ENCODE measurements at regions not wholly inside any gene's neighbourhood (a gene's known extent, or its start where the extent isn't known, plus 50 kb on each side); places are given as distances from the start of the nearest gene placed in this dataset.

GRCh38 chr2:145321344-145321743 lies 801.4 kb upstream of the ZEB2 start:
- H3K9me3 ChIP-seq (ENCODE audit: control insufficient read depth, insufficient read depth, low read length), result no peaks in the 10 kb centered on the region
- H3K4me1 ChIP-seq (ENCODE audit: insufficient read depth, low read length), result no peaks in the 10 kb centered on the region
- H3K36me3 ChIP-seq (ENCODE audit: insufficient read depth, low read length), result no peaks in the 10 kb centered on the region
- no peak overlapping the region for H3K9ac ChIP-seq (ENCODE audit: low read depth, low read length)

GRCh38 chr2:145316496-145316895 lies 796.6 kb upstream of the ZEB2 start:
- no peak overlapping the region for H3K9ac ChIP-seq (ENCODE audit: low read depth, low read length)
- no peaks in the 10 kb centered on the region for H3K36me3 ChIP-seq (ENCODE audit: insufficient read depth, low read length)
- H3K9me3 ChIP-seq (ENCODE audit: control insufficient read depth, insufficient read depth, low read length), result peaks cover 4% of the 10 kb centered on the region; the same call in 1 of the 2 replicates
- no peaks in the 10 kb centered on the region for H3K4me1 ChIP-seq (ENCODE audit: insufficient read depth, low read length)

GRCh38 chr2:145315053-145315452 lies 795.1 kb upstream of the ZEB2 start:
- Histone ChIP-seq H3K4me1 (ENCODE audit: insufficient read depth, low read length) (no peaks in the 10 kb centered on the region), H3K36me3 (ENCODE audit: insufficient read depth, low read length) (no peaks in the 10 kb centered on the region), H3K9ac (ENCODE audit: low read depth, low read length) (no peak overlapping the region), H3K9me3 (ENCODE audit: control insufficient read depth, insufficient read depth, low read length) (peaks cover 4% of the 10 kb centered on the region; the same call in 1 of the 2 replicates)

GRCh38 chr2:145314119-145314633 lies 794.3 kb upstream of the ZEB2 start:
- Histone ChIP-seq H3K4me1 (ENCODE audit: insufficient read depth, low read length) (no peaks in the 10 kb centered on the region), H3K9me3 (ENCODE audit: control insufficient read depth, insufficient read depth, low read length) (peaks cover 4% of the 10 kb centered on the region; the same call in 1 of the 2 replicates), H3K9ac (ENCODE audit: low read depth, low read length) (no peak overlapping the region), H3K36me3 (ENCODE audit: insufficient read depth, low read length) (no peaks in the 10 kb centered on the region)

- Histone ChIP-seq H3K9me3 (ENCODE audit: control insufficient read depth, insufficient read depth, low read length) (no peaks in the 10 kb centered on the region), H3K36me3 (ENCODE audit: insufficient read depth, low read length) (no peaks in the 10 kb centered on the region), H3K9ac (ENCODE audit: low read depth, low read length) (no peak overlapping the region), H3K4me1 (ENCODE audit: insufficient read depth, low read length) (no peaks in the 10 kb centered on the region)
Observed at GRCh38 chr2:145305889-145306288, 786.0 kb upstream of the ZEB2 start.

- no peaks in the 10 kb centered on the region for H3K9me3 ChIP-seq (ENCODE audit: control insufficient read depth, insufficient read depth, low read length)
- H3K4me1 ChIP-seq (ENCODE audit: insufficient read depth, low read length), result no peaks in the 10 kb centered on the region
- no peak overlapping the region for H3K9ac ChIP-seq (ENCODE audit: low read depth, low read length)
- H3K36me3 ChIP-seq (ENCODE audit: insufficient read depth, low read length), result no peaks in the 10 kb centered on the region
Observed at GRCh38 chr2:145304501-145304900, 784.6 kb upstream of the ZEB2 start.

- Histone ChIP-seq H3K4me1 (ENCODE audit: insufficient read depth, low read length) (no peaks in the 10 kb centered on the region), H3K36me3 (ENCODE audit: insufficient read depth, low read length) (no peaks in the 10 kb centered on the region), H3K9me3 (ENCODE audit: control insufficient read depth, insufficient read depth, low read length) (no peaks in the 10 kb centered on the region), H3K9ac (ENCODE audit: low read depth, low read length) (no peak overlapping the region)
Observed at GRCh38 chr2:145303536-145303935, 783.6 kb upstream of the ZEB2 start.

- H3K36me3 ChIP-seq (ENCODE audit: insufficient read depth, low read length), result no peaks in the 10 kb centered on the region
- no peak overlapping the region for H3K9ac ChIP-seq (ENCODE audit: low read depth, low read length)
- H3K9me3 ChIP-seq (ENCODE audit: control insufficient read depth, insufficient read depth, low read length), result no peaks in the 10 kb centered on the region
- H3K4me1 ChIP-seq (ENCODE audit: insufficient read depth, low read length), result no peaks in the 10 kb centered on the region
Observed at GRCh38 chr2:145302886-145303285, 783.0 kb upstream of the ZEB2 start.

- Histone ChIP-seq H3K9me3 (ENCODE audit: control insufficient read depth, insufficient read depth, low read length) (no peaks in the 10 kb centered on the region), H3K36me3 (ENCODE audit: insufficient read depth, low read length) (no peaks in the 10 kb centered on the region), H3K4me1 (ENCODE audit: insufficient read depth, low read length) (no peaks in the 10 kb centered on the region), H3K9ac (ENCODE audit: low read depth, low read length) (no peak overlapping the region)
Observed at GRCh38 chr2:145302451-145302850, 782.5 kb upstream of the ZEB2 start.

- Histone ChIP-seq H3K9ac (ENCODE audit: low read depth, low read length) (no peak overlapping the region), H3K4me1 (ENCODE audit: insufficient read depth, low read length) (no peaks in the 10 kb centered on the region), H3K36me3 (ENCODE audit: insufficient read depth, low read length) (no peaks in the 10 kb centered on the region), H3K9me3 (ENCODE audit: control insufficient read depth, insufficient read depth, low read length) (no peaks in the 10 kb centered on the region)
Observed at GRCh38 chr2:145299368-145299767, 779.4 kb upstream of the ZEB2 start.

GRCh38 chr2:145292166-145292565 lies 772.2 kb upstream of the ZEB2 start:
- no peaks in the 10 kb centered on the region for H3K36me3 ChIP-seq (ENCODE audit: insufficient read depth, low read length)
- no peaks in the 10 kb centered on the region for H3K9me3 ChIP-seq (ENCODE audit: control insufficient read depth, insufficient read depth, low read length)
- H3K4me1 ChIP-seq (ENCODE audit: insufficient read depth, low read length), result no peaks in the 10 kb centered on the region
- no peak overlapping the region for H3K9ac ChIP-seq (ENCODE audit: low read depth, low read length)

GRCh38 chr2:145290986-145291385 lies 771.1 kb upstream of the ZEB2 start:
- H3K4me1 ChIP-seq (ENCODE audit: insufficient read depth, low read length), result 0 out of 2 replicates have a peak, but pooled peaks cover 5% of the 10 kb centered on the region
- H3K36me3 ChIP-seq (ENCODE audit: insufficient read depth, low read length), result no peaks in the 10 kb centered on the region
- H3K9me3 ChIP-seq (ENCODE audit: control insufficient read depth, insufficient read depth, low read length), result no peaks in the 10 kb centered on the region
- no peak overlapping the region for H3K9ac ChIP-seq (ENCODE audit: low read depth, low read length)

- Histone ChIP-seq H3K9ac (ENCODE audit: low read depth, low read length) (no peak overlapping the region), H3K4me1 (ENCODE audit: insufficient read depth, low read length) (0 out of 2 replicates have a peak, but pooled peaks cover 5% of the 10 kb centered on the region), H3K36me3 (ENCODE audit: insufficient read depth, low read length) (no peaks in the 10 kb centered on the region), H3K9me3 (ENCODE audit: control insufficient read depth, insufficient read depth, low read length) (no peaks in the 10 kb centered on the region)
Observed at GRCh38 chr2:145289946-145290345, 770.0 kb upstream of the ZEB2 start.

- Histone ChIP-seq H3K4me1 (ENCODE audit: insufficient read depth, low read length) (0 out of 2 replicates have a peak, but pooled peaks cover 5% of the 10 kb centered on the region), H3K9me3 (ENCODE audit: control insufficient read depth, insufficient read depth, low read length) (no peaks in the 10 kb centered on the region), H3K36me3 (ENCODE audit: insufficient read depth, low read length) (no peaks in the 10 kb centered on the region), H3K9ac (ENCODE audit: low read depth, low read length) (no peak overlapping the region)
Observed at GRCh38 chr2:145288650-145289496, 769.0 kb upstream of the ZEB2 start.

GRCh38 chr2:145287736-145288135 lies 767.8 kb upstream of the ZEB2 start:
- Histone ChIP-seq H3K9ac (ENCODE audit: low read depth, low read length) (no peak overlapping the region), H3K4me1 (ENCODE audit: insufficient read depth, low read length) (0 out of 2 replicates have a peak, but pooled peaks cover 5% of the 10 kb centered on the region), H3K9me3 (ENCODE audit: control insufficient read depth, insufficient read depth, low read length) (no peaks in the 10 kb centered on the region)

More at GRCh38 chr2:145287736-145288135, 767.8 kb upstream of the ZEB2 start:
- no peaks in the 10 kb centered on the region for H3K36me3 ChIP-seq (ENCODE audit: insufficient read depth, low read length)
